Keratinocyte (primary cell): ENCODE measurements at regions not wholly inside any gene's neighbourhood (a gene's known extent, or its start where the extent isn't known, plus 50 kb on each side); places are given as distances from the start of the nearest gene placed in this dataset.

Experiments
- EZH2 ChIP-seq: IDR thresholded peaks from one replicate; pipeline ENCODE4 v1.6.1; 2012; ENCODE audit warnings: inconsistent platforms, mild to moderate bottlenecking, low read length, moderate library complexity
- TF ChIP-seq, protein P1 (sequence below), 3 experiments: IDR thresholded peaks in 1 of 3; conservative IDR thresholded peaks in 1 of 3; optimal IDR thresholded peaks in 1 of 3; 2 replicates in 2 of 3; 3 replicates in 1 of 3; pipeline versions ENCODE3 to v1.5.1; 2011; ENCODE audit warnings: low read length in 3 of 3, mild to moderate bottlenecking in 3 of 3, moderate library complexity in 2 of 3, control low read depth in 1 of 3, inconsistent platforms in 1 of 3; ENCODE audit not compliant: insufficient read depth in 2 of 3; ENCODE audit errors: extremely low read depth in 1 of 3

GRCh38 chr4:20327808-20328207 is 76.1 kb downstream of the SLIT2 start:
- TF ChIP-seq, protein P1, sequence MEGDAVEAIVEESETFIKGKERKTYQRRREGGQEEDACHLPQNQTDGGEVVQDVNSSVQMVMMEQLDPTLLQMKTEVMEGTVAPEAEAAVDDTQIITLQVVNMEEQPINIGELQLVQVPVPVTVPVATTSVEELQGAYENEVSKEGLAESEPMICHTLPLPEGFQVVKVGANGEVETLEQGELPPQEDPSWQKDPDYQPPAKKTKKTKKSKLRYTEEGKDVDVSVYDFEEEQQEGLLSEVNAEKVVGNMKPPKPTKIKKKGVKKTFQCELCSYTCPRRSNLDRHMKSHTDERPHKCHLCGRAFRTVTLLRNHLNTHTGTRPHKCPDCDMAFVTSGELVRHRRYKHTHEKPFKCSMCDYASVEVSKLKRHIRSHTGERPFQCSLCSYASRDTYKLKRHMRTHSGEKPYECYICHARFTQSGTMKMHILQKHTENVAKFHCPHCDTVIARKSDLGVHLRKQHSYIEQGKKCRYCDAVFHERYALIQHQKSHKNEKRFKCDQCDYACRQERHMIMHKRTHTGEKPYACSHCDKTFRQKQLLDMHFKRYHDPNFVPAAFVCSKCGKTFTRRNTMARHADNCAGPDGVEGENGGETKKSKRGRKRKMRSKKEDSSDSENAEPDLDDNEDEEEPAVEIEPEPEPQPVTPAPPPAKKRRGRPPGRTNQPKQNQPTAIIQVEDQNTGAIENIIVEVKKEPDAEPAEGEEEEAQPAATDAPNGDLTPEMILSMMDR (optimal IDR thresholded peaks at IDR 0.05 in 1 of 3, IDR thresholded peaks at IDR 0.05 in 1 of 3, conservative IDR thresholded peaks at IDR 0.05 in 1 of 3; ENCODE audit: extremely low read depth in 1 of 3, insufficient read depth in 2 of 3, low read length in 3 of 3): no peak
- no peak for TF ChIP-seq EZH2
